AML-193 (cell line): ENCODE measurements at regions not wholly inside any gene's neighbourhood (a gene's known extent, or its start where the extent isn't known, plus 50 kb on each side); places are given as distances from the start of the nearest gene placed in this dataset.

ENCODE experiments used
- DNase-seq, 2 experiments: peaks; one replicate each; lab custom pipeline; 2025; lab: John Stamatoyannopoulos, UW

GRCh38 chr7:155972651-155973390 is 160.6 kb upstream of the SHH start:
- no peak for DNase-seq

- no peak for DNase-seq
These were observed 160.0 kb upstream of the SHH start for GRCh38 chr7:155972247-155972646.

GRCh38 chr7:155971180-155971770 is 159.0 kb upstream of the SHH start:
- DNase-seq, result no peak

- DNase-seq, result no peak
These were observed 157.1 kb upstream of the SHH start for GRCh38 chr7:155969192-155969929.

GRCh38 chr7:155965010-155965409 is 152.7 kb upstream of the SHH start:
- no peak for DNase-seq

GRCh38 chr7:155964543-155964942 is 152.3 kb upstream of the SHH start:
- DNase-seq, result no peak

- DNase-seq, result no peak
These were observed 151.5 kb upstream of the SHH start for GRCh38 chr7:155963771-155964195.

- no peak for DNase-seq
These were observed 151.1 kb upstream of the SHH start for GRCh38 chr7:155963356-155963755.

- DNase-seq, result no peak
These were observed 150.7 kb upstream of the SHH start for GRCh38 chr7:155962968-155963300.

GRCh38 chr7:155962191-155962967 is 150.1 kb upstream of the SHH start:
- no peak for DNase-seq

GRCh38 chr7:155961241-155962190 is 149.3 kb upstream of the SHH start:
- DNase-seq, result no peak

- no peak for DNase-seq
These were observed 147.6 kb upstream of the SHH start for GRCh38 chr7:155959894-155960293.

- no peak for DNase-seq
These were observed 144.7 kb upstream of the SHH start for GRCh38 chr7:155956977-155957376.

- no peak for DNase-seq
These were observed 143.0 kb upstream of the SHH start for GRCh38 chr7:155955367-155955635.

- DNase-seq, result no peak
These were observed 142.5 kb upstream of the SHH start for GRCh38 chr7:155954550-155955366.

- no peak for DNase-seq
These were observed 141.7 kb upstream of the SHH start for GRCh38 chr7:155953781-155954549.

- no peak for DNase-seq
These were observed 141.2 kb upstream of the SHH start for GRCh38 chr7:155953501-155953778.

GRCh38 chr7:155951554-155952158 is 139.4 kb upstream of the SHH start:
- no peak for DNase-seq

- DNase-seq, result no peak
These were observed 138.8 kb upstream of the SHH start for GRCh38 chr7:155950898-155951553.
